PC-9 (cell line): ENCODE measurements at regions not wholly inside any gene's neighbourhood (a gene's known extent, or its start where the extent isn't known, plus 50 kb on each side); places are given as distances from the start of the nearest gene placed in this dataset.

Source experiments
- BruUV-seq: library from RNA; stranded (reverse); fragments of 400-500 nt; replicated peaks from 2 replicates; lab custom pipeline; 2021; lab: Mats Ljungman, UMichigan
- CTCF ChIA-PET: fragments of 300-600 bp; sonication (Branson Sonifier 250); formaldehyde crosslinking; loops from one replicate; lab custom pipeline; 2022; ENCODE audit warnings: antibody characterized with exemption; lab: Charles Lee
- POLR2A ChIA-PET: fragments of 300-600 bp; sonication (Branson Sonifier 250); formaldehyde crosslinking; loops from one replicate; lab custom pipeline; 2022; ENCODE audit warnings: antibody characterized with exemption; ENCODE audit not compliant: unreplicated experiment; lab: Charles Lee
- DNase-seq, 2 experiments: peaks; one replicate each; pipeline versions ENCODE4 v3.0.0 to v3.0.0-alpha.2; 2015 to 2022; ENCODE audit warnings: mixed read lengths in 1 of 2
- H2AFZ ChIP-seq: fragments of 200-600 bp; sonication (generic); 2 replicates; pipeline ENCODE4 v1.8.1; 2017; ENCODE audit warnings: antibody characterized with exemption
- H3F3A ChIP-seq: fragments of 200-600 bp; sonication (generic); 2 replicates; pipeline ENCODE4 v1.8.1; 2017; ENCODE audit warnings: antibody characterized with exemption, mild to moderate bottlenecking, low read depth; ENCODE audit not compliant: insufficient read depth
- H3K27ac ChIP-seq: fragments of 200-600 bp; sonication (generic); 2 replicates; pipeline ENCODE4 v1.6.1; 2016; ENCODE audit warnings: mixed run types
- H3K27me3 ChIP-seq: fragments of 200-600 bp; sonication (generic); 2 replicates; pipeline ENCODE4 v1.6.1; 2016; ENCODE audit warnings: low read depth, mixed run types; ENCODE audit not compliant: insufficient read depth
- H3K36me3 ChIP-seq: fragments of 200-600 bp; sonication (generic); 2 replicates; pipeline ENCODE4 v1.6.1; 2016; ENCODE audit warnings: low read depth, mixed run types
- H3K4me1 ChIP-seq: fragments of 200-600 bp; sonication (generic); replicated peaks from 2 replicates; pipeline ENCODE4 v1.6.1; 2016; ENCODE audit warnings: mixed run types; ENCODE audit not compliant: insufficient read depth
- H3K4me2 ChIP-seq: fragments of 200-600 bp; sonication (generic); 2 replicates; pipeline ENCODE4 v1.6.1; 2017; ENCODE audit warnings: mixed run types
- H3K4me3 ChIP-seq: fragments of 200-600 bp; sonication (generic); 2 replicates; pipeline ENCODE4 v1.6.1; 2016; ENCODE audit warnings: mixed run types
- H3K79me2 ChIP-seq: fragments of 200-600 bp; sonication (generic); 2 replicates; pipeline ENCODE4 v1.6.1; 2017; ENCODE audit warnings: low read depth, mixed run types
- H3K9me2 ChIP-seq: fragments of 200-600 bp; sonication (generic); 2 replicates; pipeline ENCODE4 v1.8.1; 2017; ENCODE audit warnings: mild to moderate bottlenecking; ENCODE audit not compliant: insufficient read depth
- H3K9me3 ChIP-seq: fragments of 200-600 bp; sonication (generic); 2 replicates; pipeline ENCODE4 v1.8.1; 2016; ENCODE audit warnings: low read depth; ENCODE audit not compliant: insufficient read depth
- H4K20me1 ChIP-seq: fragments of 200-600 bp; sonication (generic); 2 replicates; pipeline ENCODE4 v1.8.1; 2017; ENCODE audit not compliant: insufficient read depth
- EZH2 ChIP-seq: fragments of 200-600 bp; sonication (generic); IDR thresholded peaks from 2 replicates; pipeline ENCODE4 v1.8.0; 2017; ENCODE audit warnings: antibody characterized with exemption, low read depth
- intact Hi-C: fragments of 100-400 bp; cut with micrococcal nuclease; formaldehyde crosslinking; loops from one replicate; pipeline ENCODE4 v1.10.0; 2022; ENCODE audit not compliant: unreplicated experiment
- TF ChIP-seq, protein P1 (sequence below): fragments of 200-600 bp; sonication (generic); conservative IDR thresholded peaks from 2 replicates; pipeline ENCODE4 v1.6.1; 2017; ENCODE audit warnings: mixed run types, antibody characterized with exemption, mild to moderate bottlenecking, moderate library complexity

DNA sequence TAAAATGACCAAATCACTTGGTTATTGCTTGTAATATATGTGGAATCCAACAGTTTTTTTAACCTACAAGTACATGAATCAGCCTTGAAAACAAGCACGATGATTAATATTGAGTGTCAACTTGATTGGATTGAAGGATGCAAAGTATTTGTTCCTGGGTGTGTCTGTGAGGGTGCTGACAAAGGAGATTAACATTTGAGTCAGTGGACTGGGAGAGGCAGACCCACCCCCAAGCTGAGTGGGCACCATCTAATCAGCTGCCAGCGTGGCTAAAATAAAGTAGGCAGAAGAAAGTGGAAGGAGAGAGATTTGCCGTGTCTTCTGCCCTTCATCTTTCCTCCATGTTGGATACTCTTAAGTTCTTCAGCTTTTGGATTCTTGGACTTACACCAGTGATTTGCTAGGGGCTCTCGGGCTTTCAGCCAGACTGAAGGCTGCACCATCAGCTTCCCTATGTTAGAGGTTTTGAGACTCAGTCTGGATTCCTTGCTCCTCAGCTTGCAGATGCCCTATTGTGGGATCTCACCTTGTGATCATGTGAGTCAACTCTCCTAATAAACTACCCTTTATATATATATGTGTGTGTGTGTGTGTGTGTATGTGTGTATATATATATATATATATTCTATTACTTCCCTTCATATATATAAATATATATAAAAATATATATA lies 118.4 kb upstream of the WDR11 start:
- Histone ChIP-seq H3K36me3 (no peaks in the 10 kb centered on the region), H3K79me2 (no peaks in the 10 kb centered on the region), H3F3A (no peaks in the 10 kb centered on the region), H3K9me2 (no peaks in the 10 kb centered on the region), H2AFZ (no peak overlapping the region), H4K20me1 (no peaks in the 10 kb centered on the region), H3K27ac (no peak overlapping the region), H3K27me3 (no peaks in the 10 kb centered on the region), H3K4me3 (no peak overlapping the region), H3K9me3 (no peaks in the 10 kb centered on the region), H3K4me2 (peak overlapping the region; percentile 16; the same call in 1 of the 2 replicates), H3K4me1 (no peaks in the 10 kb centered on the region)
- POLR2A ChIA-PET: no interaction called here
- no peak for DNase-seq
- CTCF ChIA-PET: no interaction called here
- BruUV-seq: no TSS peak
- TF ChIP-seq, protein P1, sequence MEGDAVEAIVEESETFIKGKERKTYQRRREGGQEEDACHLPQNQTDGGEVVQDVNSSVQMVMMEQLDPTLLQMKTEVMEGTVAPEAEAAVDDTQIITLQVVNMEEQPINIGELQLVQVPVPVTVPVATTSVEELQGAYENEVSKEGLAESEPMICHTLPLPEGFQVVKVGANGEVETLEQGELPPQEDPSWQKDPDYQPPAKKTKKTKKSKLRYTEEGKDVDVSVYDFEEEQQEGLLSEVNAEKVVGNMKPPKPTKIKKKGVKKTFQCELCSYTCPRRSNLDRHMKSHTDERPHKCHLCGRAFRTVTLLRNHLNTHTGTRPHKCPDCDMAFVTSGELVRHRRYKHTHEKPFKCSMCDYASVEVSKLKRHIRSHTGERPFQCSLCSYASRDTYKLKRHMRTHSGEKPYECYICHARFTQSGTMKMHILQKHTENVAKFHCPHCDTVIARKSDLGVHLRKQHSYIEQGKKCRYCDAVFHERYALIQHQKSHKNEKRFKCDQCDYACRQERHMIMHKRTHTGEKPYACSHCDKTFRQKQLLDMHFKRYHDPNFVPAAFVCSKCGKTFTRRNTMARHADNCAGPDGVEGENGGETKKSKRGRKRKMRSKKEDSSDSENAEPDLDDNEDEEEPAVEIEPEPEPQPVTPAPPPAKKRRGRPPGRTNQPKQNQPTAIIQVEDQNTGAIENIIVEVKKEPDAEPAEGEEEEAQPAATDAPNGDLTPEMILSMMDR: no peak
- TF ChIP-seq EZH2: no peak
- intact Hi-C loops: no loop called here

DNA sequence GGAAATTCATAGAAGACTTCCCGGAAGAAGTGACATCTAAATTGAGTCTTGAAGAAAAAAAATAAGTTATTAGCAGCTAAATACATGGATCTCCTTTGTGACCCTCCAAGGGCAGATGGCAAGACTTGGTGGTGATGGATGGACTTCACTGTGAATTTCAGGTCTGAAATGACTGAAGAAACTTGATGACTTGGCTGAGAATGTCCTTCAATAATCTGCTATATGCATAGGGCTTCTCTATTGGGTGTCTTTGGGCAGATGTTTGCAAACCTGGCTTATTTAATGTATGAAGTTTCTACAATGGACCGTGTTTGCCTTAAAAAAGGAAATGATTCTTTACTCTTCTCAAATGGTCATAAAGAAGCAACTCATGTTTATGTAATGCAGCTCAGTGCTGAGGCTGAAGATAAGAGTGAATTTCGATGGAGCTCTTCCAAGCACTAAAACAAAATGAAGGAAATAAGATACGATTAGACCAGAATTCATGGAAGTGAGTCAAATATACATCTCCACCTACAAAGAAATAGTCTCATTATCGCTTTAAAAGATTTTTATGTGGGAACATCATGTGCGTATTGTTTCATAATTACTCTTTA lies 116.6 kb upstream of the WDR11 start:
- Histone ChIP-seq H3K27me3 (0 out of 2 replicates have a peak, but pooled peaks cover 3% of the 10 kb centered on the region), H3K4me2 (no peak overlapping the region), H3K9me3 (no peaks in the 10 kb centered on the region), H3K4me3 (no peak overlapping the region), H3F3A (no peaks in the 10 kb centered on the region), H3K9me2 (no peaks in the 10 kb centered on the region), H4K20me1 (no peaks in the 10 kb centered on the region), H3K79me2 (no peaks in the 10 kb centered on the region), H3K27ac (no peak overlapping the region), H3K4me1 (no peaks in the 10 kb centered on the region), H2AFZ (no peak overlapping the region), H3K36me3 (no peaks in the 10 kb centered on the region)
- POLR2A ChIA-PET: no interaction called here
- TF ChIP-seq, protein P1: no peak
- no TSS peak for BruUV-seq
- intact Hi-C loops: no loop called here
- CTCF ChIA-PET: no interaction called here
- DNase-seq: no peak

DNA sequence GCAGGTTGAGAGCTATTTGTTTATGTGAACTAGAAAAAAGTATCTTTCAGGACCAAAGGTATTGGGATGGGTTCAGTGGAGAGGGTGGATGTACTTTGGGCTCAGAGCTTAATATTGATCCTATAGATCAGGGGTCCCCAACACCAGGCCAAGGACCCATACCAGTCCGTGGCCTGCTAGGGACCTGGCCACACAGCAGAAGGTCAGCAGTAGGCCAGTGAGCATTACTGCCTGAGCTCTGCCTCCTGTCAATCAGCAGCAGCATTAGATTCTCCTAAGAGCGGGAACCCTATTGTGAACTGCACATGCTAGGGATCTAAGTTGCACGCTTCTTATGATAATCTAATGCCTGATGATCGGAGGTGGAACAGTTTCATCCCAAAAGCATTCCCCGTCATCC lies 115.8 kb upstream of the WDR11 start:
- intact Hi-C loops: no loop called here
- Histone ChIP-seq H3K4me3 (no peak overlapping the region), H3F3A (no peaks in the 10 kb centered on the region), H3K9me2 (no peaks in the 10 kb centered on the region), H3K4me2 (no peak overlapping the region), H3K27me3 (0 out of 2 replicates have a peak, but pooled peaks cover 5% of the 10 kb centered on the region), H3K9me3 (no peaks in the 10 kb centered on the region), H3K79me2 (no peaks in the 10 kb centered on the region), H2AFZ (no peak overlapping the region), H4K20me1 (no peaks in the 10 kb centered on the region), H3K4me1 (no peaks in the 10 kb centered on the region), H3K36me3 (no peaks in the 10 kb centered on the region), H3K27ac (no peak overlapping the region)
- BruUV-seq: no TSS peak
- ChIA-PET CTCF (no interaction called here), POLR2A (no interaction called here)
- TF ChIP-seq, protein P1: no peak
- TF ChIP-seq EZH2: no peak
- DNase-seq: no peak
